Liver (tissue), 3 donors: ENCODE measurements at regions not wholly inside any gene's neighbourhood (a gene's known extent, or its start where the extent isn't known, plus 50 kb on each side); places are given as distances from the start of the nearest gene placed in this dataset.

Experiments
- ATF3 ChIP-seq: IDR thresholded peaks from 2 replicates; pipeline ENCODE4 v1.6.1; 2016; ENCODE audit warnings: antibody characterized with exemption
- CTCF ChIP-seq: fragments of 150-350 bp; IDR thresholded peaks from 2 replicates; pipeline ENCODE4 v1.5.1; 2017; ENCODE audit warnings: improper control_type of control experiment, low read depth, low read length; ENCODE audit not compliant: missing input control
- GABPA ChIP-seq, 2 donors: IDR thresholded peaks in 1 of 2; conservative IDR thresholded peaks in 1 of 2; 2 replicates each; pipeline ENCODE4 v1.6.1; 2016; ENCODE audit warnings: antibody characterized with exemption in 2 of 2, mild to moderate bottlenecking in 1 of 2, moderate library complexity in 1 of 2
- MAX ChIP-seq: IDR thresholded peaks from 2 replicates; pipeline ENCODE4 v1.6.1; 2016; ENCODE audit warnings: antibody characterized with exemption
- RAD21 ChIP-seq, 2 donors: IDR thresholded peaks; 2 replicates each; pipeline ENCODE4 v1.6.1; 2016; ENCODE audit warnings: antibody characterized with exemption in 2 of 2, mild to moderate bottlenecking in 2 of 2
- RXRA ChIP-seq, 2 donors: IDR thresholded peaks; 2 replicates each; pipeline ENCODE4 v1.6.1; 2017 to 2018; ENCODE audit warnings: antibody characterized with exemption in 2 of 2, mild to moderate bottlenecking in 1 of 2
- SP1 ChIP-seq: IDR thresholded peaks from 2 replicates; pipeline ENCODE4 v1.6.1; 2018; ENCODE audit warnings: antibody characterized with exemption, mild to moderate bottlenecking
- TAF1 ChIP-seq: conservative IDR thresholded peaks from 2 replicates; pipeline ENCODE4 v1.6.1; 2016; ENCODE audit warnings: antibody characterized with exemption, mild to moderate bottlenecking
- TF ChIP-seq, protein P1 (sequence below): IDR thresholded peaks from 2 replicates; pipeline ENCODE4 v1.6.1; 2016; ENCODE audit warnings: antibody characterized with exemption, mild to moderate bottlenecking
- TF ChIP-seq, protein P2 (sequence below): IDR thresholded peaks from 2 replicates; pipeline ENCODE4 v1.6.1; 2016; ENCODE audit warnings: antibody characterized with exemption
- donor health status: healthy.
- donor health status: healthy.

GRCh38 chr21:17987382-17988101 is 168.4 kb upstream of the C21orf91 start:
- TF ChIP-seq CTCF (no peak), MAX (no peak), GABPA (IDR thresholded peaks at IDR 0.05 in 1 of 2, conservative IDR thresholded peaks at IDR 0.05 in 1 of 2) (no peak), TAF1 (no peak), SP1 (no peak), RAD21 (IDR thresholded peaks at IDR 0.05) (no peak), RXRA (IDR thresholded peaks at IDR 0.05) (no peak), ATF3 (no peak)
- TF ChIP-seq, protein P1, sequence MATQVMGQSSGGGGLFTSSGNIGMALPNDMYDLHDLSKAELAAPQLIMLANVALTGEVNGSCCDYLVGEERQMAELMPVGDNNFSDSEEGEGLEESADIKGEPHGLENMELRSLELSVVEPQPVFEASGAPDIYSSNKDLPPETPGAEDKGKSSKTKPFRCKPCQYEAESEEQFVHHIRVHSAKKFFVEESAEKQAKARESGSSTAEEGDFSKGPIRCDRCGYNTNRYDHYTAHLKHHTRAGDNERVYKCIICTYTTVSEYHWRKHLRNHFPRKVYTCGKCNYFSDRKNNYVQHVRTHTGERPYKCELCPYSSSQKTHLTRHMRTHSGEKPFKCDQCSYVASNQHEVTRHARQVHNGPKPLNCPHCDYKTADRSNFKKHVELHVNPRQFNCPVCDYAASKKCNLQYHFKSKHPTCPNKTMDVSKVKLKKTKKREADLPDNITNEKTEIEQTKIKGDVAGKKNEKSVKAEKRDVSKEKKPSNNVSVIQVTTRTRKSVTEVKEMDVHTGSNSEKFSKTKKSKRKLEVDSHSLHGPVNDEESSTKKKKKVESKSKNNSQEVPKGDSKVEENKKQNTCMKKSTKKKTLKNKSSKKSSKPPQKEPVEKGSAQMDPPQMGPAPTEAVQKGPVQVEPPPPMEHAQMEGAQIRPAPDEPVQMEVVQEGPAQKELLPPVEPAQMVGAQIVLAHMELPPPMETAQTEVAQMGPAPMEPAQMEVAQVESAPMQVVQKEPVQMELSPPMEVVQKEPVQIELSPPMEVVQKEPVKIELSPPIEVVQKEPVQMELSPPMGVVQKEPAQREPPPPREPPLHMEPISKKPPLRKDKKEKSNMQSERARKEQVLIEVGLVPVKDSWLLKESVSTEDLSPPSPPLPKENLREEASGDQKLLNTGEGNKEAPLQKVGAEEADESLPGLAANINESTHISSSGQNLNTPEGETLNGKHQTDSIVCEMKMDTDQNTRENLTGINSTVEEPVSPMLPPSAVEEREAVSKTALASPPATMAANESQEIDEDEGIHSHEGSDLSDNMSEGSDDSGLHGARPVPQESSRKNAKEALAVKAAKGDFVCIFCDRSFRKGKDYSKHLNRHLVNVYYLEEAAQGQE = no peak
- TF ChIP-seq, protein P2, sequence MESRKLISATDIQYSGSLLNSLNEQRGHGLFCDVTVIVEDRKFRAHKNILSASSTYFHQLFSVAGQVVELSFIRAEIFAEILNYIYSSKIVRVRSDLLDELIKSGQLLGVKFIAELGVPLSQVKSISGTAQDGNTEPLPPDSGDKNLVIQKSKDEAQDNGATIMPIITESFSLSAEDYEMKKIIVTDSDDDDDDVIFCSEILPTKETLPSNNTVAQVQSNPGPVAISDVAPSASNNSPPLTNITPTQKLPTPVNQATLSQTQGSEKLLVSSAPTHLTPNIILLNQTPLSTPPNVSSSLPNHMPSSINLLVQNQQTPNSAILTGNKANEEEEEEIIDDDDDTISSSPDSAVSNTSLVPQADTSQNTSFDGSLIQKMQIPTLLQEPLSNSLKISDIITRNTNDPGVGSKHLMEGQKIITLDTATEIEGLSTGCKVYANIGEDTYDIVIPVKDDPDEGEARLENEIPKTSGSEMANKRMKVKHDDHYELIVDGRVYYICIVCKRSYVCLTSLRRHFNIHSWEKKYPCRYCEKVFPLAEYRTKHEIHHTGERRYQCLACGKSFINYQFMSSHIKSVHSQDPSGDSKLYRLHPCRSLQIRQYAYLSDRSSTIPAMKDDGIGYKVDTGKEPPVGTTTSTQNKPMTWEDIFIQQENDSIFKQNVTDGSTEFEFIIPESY = no peak
